ENCODE measurements at regions not wholly inside any gene's neighbourhood (a gene's known extent, or its start where the extent isn't known, plus 50 kb on each side); places are given as distances from the start of the nearest gene placed in this dataset.

DNA sequence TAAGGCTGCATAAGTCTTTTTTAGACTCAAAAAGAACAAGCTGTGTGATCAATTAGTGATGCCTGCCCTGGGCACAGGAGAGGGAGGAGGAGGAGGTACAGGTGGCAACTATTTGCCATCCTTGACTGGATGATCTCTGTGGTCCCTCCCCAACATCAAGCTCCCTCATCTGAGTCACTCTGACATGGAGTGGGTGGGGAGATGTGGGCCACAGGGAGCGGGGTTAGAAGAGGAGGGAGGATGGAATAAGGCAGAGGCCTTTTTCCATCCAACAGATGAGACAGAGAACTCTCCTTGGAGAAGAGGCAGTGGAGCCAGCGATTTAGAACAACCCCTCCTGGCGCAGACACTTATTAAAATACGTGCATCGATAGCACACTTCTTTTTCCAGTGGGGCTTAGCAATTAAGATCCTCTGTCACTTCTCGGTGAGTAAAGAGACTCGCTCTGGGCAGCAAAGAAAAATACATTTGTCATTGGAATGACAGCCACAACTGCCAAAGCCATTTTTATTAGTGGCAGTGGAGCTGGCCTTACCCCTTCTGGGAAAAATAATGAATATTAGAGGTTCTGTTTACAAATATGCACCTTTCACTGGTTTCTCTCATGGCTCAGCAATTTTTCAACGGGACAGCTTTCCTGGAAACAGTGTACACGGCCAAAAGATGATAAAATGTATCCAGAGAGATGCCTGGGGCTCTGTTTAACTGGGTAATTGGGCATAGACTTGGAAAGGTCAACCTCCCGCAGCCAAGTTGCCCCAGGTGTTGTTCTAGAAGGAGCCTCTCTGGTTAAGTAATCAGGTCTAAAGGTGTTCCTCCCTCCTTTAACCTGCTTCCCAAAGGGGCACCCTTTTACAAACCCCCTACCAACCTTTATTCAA is 238.4 kb upstream of the CXCR4 start:
- TF ChIP-seq CTCF (IDR thresholded peaks at IDR 0.05; ENCODE audit: insufficient read depth, low read depth, low read length) (no peak), EZH2 (IDR thresholded peaks at IDR 0.05; ENCODE audit: insufficient read depth, low read length) (no peak)
